ENCODE measurements at regions not wholly inside any gene's neighbourhood (a gene's known extent, or its start where the extent isn't known, plus 50 kb on each side); places are given as distances from the start of the nearest gene placed in this dataset.
"Not testable (repeated sequence)": the region's sequence is repeated elsewhere in the genome, so short reads cannot be mapped to it uniquely, and the experiment has no call there.

DNA sequence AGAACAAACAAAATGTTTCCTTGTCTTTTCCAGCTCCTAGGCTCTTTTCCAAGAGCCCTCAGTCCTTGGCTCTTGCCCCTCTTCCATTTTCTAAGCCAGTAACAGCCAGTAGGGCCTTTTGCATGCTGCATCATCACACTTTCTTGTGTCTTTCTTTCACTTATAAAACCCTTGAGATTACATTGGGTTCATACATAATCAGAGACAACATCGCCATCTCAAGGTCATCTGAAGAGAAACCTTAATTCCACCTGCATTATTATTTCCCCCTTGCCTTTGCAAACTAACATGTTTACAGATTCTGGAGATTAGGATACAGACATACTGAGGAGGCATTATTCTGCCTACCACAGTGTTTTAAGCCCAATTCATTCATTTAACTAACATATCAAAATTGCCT lies 697.3 kb downstream of the TRIB2 start:
- Histone ChIP-seq H3K27ac (ENCODE audit: low read depth, low read length) (no peak overlapping the region), H3K4me1 (ENCODE audit: insufficient read depth, low read length) (no peaks in the 10 kb centered on the region), H3K27me3 (ENCODE audit: insufficient read depth, low read length) (no peaks in the 10 kb centered on the region), H3K9me3 (ENCODE audit: low read depth, low read length) (no peaks in the 10 kb centered on the region), H2AFZ (ENCODE audit: low read length) (no peak overlapping the region), H3K79me2 (ENCODE audit: insufficient read depth, low read length) (no peaks in the 10 kb centered on the region), H3K36me3 (ENCODE audit: insufficient read depth, low read length) (no peaks in the 10 kb centered on the region), H4K20me1 (ENCODE audit: insufficient read depth, low read length) (no peaks in the 10 kb centered on the region), H3K4me3 (ENCODE audit: insufficient read depth, low read length) (no peak overlapping the region), H3K4me2 (ENCODE audit: insufficient read depth, low read length) (no peak overlapping the region)
- DNase-seq (ENCODE audit: insufficient read length, low spot score, missing footprints): no peak
- TF ChIP-seq, protein P1, sequence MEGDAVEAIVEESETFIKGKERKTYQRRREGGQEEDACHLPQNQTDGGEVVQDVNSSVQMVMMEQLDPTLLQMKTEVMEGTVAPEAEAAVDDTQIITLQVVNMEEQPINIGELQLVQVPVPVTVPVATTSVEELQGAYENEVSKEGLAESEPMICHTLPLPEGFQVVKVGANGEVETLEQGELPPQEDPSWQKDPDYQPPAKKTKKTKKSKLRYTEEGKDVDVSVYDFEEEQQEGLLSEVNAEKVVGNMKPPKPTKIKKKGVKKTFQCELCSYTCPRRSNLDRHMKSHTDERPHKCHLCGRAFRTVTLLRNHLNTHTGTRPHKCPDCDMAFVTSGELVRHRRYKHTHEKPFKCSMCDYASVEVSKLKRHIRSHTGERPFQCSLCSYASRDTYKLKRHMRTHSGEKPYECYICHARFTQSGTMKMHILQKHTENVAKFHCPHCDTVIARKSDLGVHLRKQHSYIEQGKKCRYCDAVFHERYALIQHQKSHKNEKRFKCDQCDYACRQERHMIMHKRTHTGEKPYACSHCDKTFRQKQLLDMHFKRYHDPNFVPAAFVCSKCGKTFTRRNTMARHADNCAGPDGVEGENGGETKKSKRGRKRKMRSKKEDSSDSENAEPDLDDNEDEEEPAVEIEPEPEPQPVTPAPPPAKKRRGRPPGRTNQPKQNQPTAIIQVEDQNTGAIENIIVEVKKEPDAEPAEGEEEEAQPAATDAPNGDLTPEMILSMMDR (IDR thresholded peaks at IDR 0.05; ENCODE audit: extremely low read depth, low read depth, low read length): no peak

DNA sequence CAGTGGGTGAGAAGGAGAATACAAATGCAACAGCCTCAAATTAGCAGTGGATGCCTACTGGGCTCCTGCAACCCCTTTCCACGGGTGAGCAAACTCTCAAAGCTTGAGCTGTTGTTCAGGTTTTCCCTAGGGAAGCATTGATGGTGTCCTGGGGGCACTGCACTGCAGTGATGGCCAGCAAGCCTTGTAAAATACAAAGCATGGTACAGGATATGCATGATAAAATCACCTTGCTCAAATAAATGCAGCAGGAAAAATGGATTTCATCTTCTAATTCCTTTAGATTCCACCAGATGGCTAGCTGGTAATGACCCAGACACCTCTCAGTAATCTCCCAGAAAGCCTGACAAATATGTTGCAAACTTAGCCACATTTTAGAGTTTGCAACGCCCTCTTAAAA lies 698.2 kb downstream of the TRIB2 start:
- Histone ChIP-seq H3K79me2 (ENCODE audit: insufficient read depth, low read length) (no peaks in the 10 kb centered on the region), H3K4me1 (ENCODE audit: insufficient read depth, low read length) (no peaks in the 10 kb centered on the region), H3K27me3 (ENCODE audit: insufficient read depth, low read length) (no peaks in the 10 kb centered on the region), H3K4me3 (ENCODE audit: insufficient read depth, low read length) (no peak overlapping the region), H4K20me1 (ENCODE audit: insufficient read depth, low read length) (no peaks in the 10 kb centered on the region), H3K4me2 (ENCODE audit: insufficient read depth, low read length) (no peak overlapping the region), H3K36me3 (ENCODE audit: insufficient read depth, low read length) (no peaks in the 10 kb centered on the region), H3K27ac (ENCODE audit: low read depth, low read length) (no peak overlapping the region), H3K9me3 (ENCODE audit: low read depth, low read length) (no peaks in the 10 kb centered on the region), H2AFZ (ENCODE audit: low read length) (no peak overlapping the region)
- no peak for DNase-seq (ENCODE audit: insufficient read length, low spot score, missing footprints)
- TF ChIP-seq, protein P1 (IDR thresholded peaks at IDR 0.05; ENCODE audit: extremely low read depth, low read depth, low read length): no peak

DNA sequence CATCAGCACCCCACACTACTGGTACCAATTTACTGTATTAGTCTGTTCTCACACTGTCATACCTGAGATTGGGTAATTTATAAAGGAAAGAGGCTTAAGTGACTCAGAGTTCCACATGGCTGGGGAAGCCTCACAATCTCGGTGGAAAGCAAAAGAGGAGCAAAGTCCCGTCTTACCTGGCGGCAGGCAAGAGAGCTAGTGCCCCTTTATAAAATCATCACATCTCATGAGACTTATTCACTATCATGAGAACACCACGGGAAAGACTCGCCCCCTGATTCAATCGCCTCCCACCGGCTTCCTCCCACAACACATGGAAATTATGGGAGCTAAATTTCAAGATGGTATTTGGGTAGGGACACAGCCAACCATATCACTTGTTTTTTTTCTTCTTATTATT lies 717.2 kb downstream of the TRIB2 start:
- Histone ChIP-seq H3K79me2 (ENCODE audit: insufficient read depth, low read length) (no peaks in the 10 kb centered on the region), H4K20me1 (ENCODE audit: insufficient read depth, low read length) (no peaks in the 10 kb centered on the region), H2AFZ (ENCODE audit: low read length) (no peak overlapping the region), H3K36me3 (ENCODE audit: insufficient read depth, low read length) (no peaks in the 10 kb centered on the region), H3K27me3 (ENCODE audit: insufficient read depth, low read length) (no peaks in the 10 kb centered on the region), H3K9me3 (ENCODE audit: low read depth, low read length) (no peaks in the 10 kb centered on the region), H3K4me3 (ENCODE audit: insufficient read depth, low read length) (no peak overlapping the region), H3K27ac (ENCODE audit: low read depth, low read length) (no peak overlapping the region), H3K4me2 (ENCODE audit: insufficient read depth, low read length) (no peak overlapping the region), H3K4me1 (ENCODE audit: insufficient read depth, low read length) (no peaks in the 10 kb centered on the region)
- TF ChIP-seq, protein P1 (IDR thresholded peaks at IDR 0.05; ENCODE audit: extremely low read depth, low read depth, low read length): no peak
- DNase-seq (ENCODE audit: insufficient read length, low spot score, missing footprints): no peak

DNA sequence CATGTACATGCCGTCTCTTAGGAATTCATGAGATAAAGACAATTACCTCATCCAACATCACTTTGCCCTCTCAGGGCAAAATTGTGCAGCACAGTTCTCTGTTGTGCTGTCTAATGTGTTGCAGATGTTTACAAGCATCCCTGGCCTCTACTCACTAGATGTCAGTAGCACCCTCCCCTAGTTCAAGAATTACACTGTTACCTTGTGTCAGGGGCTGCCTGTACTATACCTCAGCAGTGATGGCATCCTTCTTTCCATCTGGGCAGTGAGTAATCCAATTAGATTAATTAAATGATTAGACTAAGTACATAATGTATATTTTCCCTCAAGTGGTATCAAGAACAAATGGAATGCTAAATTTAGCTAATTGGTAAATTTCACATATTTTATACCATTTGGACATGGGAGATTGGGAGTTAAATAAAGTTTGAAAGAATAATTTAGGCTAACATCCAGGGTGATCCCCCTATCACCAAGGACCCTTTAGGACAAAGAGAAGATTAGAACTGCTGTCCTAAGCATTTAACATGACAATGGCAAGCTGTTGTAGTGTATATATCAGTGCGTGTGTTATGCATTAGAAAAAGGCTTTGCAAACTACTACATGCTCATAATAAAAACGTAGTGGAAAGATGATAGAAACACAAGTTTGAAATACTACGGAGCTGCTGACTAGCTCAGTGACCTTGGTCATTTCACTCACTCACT lies 727.0 kb downstream of the TRIB2 start:
- not testable (repeated sequence) for H2AFZ ChIP-seq (ENCODE audit: low read length); H3K79me2 ChIP-seq (ENCODE audit: insufficient read depth, low read length); H3K27ac ChIP-seq (ENCODE audit: low read depth, low read length); H3K4me1 ChIP-seq (ENCODE audit: insufficient read depth, low read length); H3K27me3 ChIP-seq (ENCODE audit: insufficient read depth, low read length); H3K4me2 ChIP-seq (ENCODE audit: insufficient read depth, low read length); H3K4me3 ChIP-seq (ENCODE audit: insufficient read depth, low read length); H4K20me1 ChIP-seq (ENCODE audit: insufficient read depth, low read length); DNase-seq (ENCODE audit: insufficient read length, low spot score, missing footprints); H3K36me3 ChIP-seq (ENCODE audit: insufficient read depth, low read length); H3K9me3 ChIP-seq (ENCODE audit: low read depth, low read length)
